Parathyroid adenoma (tissue), 2 donors: ENCODE measurements at regions not wholly inside any gene's neighbourhood (a gene's known extent, or its start where the extent isn't known, plus 50 kb on each side); places are given as distances from the start of the nearest gene placed in this dataset.

Experiments used
- H2AFZ ChIP-seq: fragments of 300-600 bp; sonication (generic); one replicate; pipeline ENCODE4 v1.7.0; 2017; ENCODE audit warnings: antibody characterized with exemption, mild to moderate bottlenecking
- H3K27ac ChIP-seq: fragments of 300-600 bp; sonication (generic); one replicate; pipeline ENCODE4 v1.7.0; 2017
- H3K27me3 ChIP-seq: fragments of 300-600 bp; sonication (generic); one replicate; pipeline ENCODE4 v1.7.0; 2017; ENCODE audit warnings: low read length; ENCODE audit not compliant: control insufficient read depth, insufficient read depth
- H3K36me3 ChIP-seq: fragments of 300-600 bp; sonication (generic); one replicate; pipeline ENCODE4 v1.7.0; 2017; ENCODE audit warnings: low read length; ENCODE audit not compliant: control insufficient read depth, insufficient read depth
- H3K4me1 ChIP-seq: fragments of 300-600 bp; sonication (generic); one replicate; pipeline ENCODE4 v1.7.0; 2017; ENCODE audit warnings: control low read depth
- H3K4me2 ChIP-seq: fragments of 300-600 bp; sonication (generic); one replicate; pipeline ENCODE4 v1.7.0; 2017; ENCODE audit warnings: low read length
- H3K4me3 ChIP-seq: fragments of 300-600 bp; sonication (generic); one replicate; pipeline ENCODE4 v1.7.0; 2017; ENCODE audit warnings: low read depth, low read length
- H3K79me2 ChIP-seq: fragments of 300-600 bp; sonication (generic); one replicate; pipeline ENCODE4 v1.7.0; 2017; ENCODE audit warnings: control low read depth
- H3K9ac ChIP-seq: fragments of 300-600 bp; sonication (generic); one replicate; pipeline ENCODE4 v1.7.0; 2017; ENCODE audit warnings: mild to moderate bottlenecking
- H3K9me3 ChIP-seq: fragments of 300-600 bp; sonication (generic); one replicate; pipeline ENCODE4 v1.7.0; 2017; ENCODE audit warnings: low read length; ENCODE audit not compliant: control insufficient read depth
- CTCF ChIP-seq: fragments of 300-600 bp; sonication (generic); IDR thresholded peaks from one replicate; pipeline ENCODE4 v1.7.0; 2017; ENCODE audit warnings: antibody characterized with exemption, mild to moderate bottlenecking
- donor health status: primary hyperparathyroidism.

- Histone ChIP-seq H3K27ac (no peak overlapping the region), H3K9me3 (no peaks in the 10 kb centered on the region)
Measured at GRCh38 chr21:15441060-15441493, 288.7 kb upstream of the USP25 start.

DNA sequence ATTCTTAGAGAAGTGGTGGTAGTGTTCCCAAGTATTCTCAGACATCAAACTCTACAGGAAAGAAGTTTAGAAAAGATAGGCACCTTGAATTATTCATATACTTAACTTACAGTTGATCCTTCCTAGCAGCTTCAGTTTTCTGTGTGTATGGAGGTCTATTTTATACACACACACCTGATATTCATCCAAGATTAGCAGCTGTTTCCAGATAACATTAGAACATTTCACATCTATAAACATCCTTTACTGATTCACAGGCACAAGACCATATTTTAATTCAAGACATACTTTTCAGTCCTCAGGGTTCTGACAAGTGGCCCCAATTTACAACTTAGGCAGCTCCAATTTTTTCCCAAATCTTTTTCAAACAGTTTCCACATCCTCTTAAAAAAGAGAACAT lies 287.8 kb upstream of the USP25 start:
- H3K4me3 ChIP-seq = no peak overlapping the region
- H3K4me1 ChIP-seq = no peaks in the 10 kb centered on the region
- H3K9ac ChIP-seq = no peak overlapping the region
- no peaks in the 10 kb centered on the region for H3K79me2 ChIP-seq
- no peak overlapping the region for H3K27ac ChIP-seq
- no peaks in the 10 kb centered on the region for H3K27me3 ChIP-seq
- no peaks in the 10 kb centered on the region for H3K36me3 ChIP-seq
- no peak overlapping the region for H2AFZ ChIP-seq
- no peaks in the 10 kb centered on the region for H3K9me3 ChIP-seq
- no peak for TF ChIP-seq CTCF
- no peak overlapping the region for H3K4me2 ChIP-seq

More at GRCh38 chr21:15441060-15441493, 288.7 kb upstream of the USP25 start:
- Histone ChIP-seq H3K9ac (no peak overlapping the region), H3K36me3 (no peaks in the 10 kb centered on the region), H3K4me2 (no peak overlapping the region), H3K79me2 (no peaks in the 10 kb centered on the region), H2AFZ (no peak overlapping the region), H3K27me3 (no peaks in the 10 kb centered on the region), H3K4me3 (no peak overlapping the region), H3K4me1 (no peaks in the 10 kb centered on the region)
- TF ChIP-seq CTCF = no peak

DNA sequence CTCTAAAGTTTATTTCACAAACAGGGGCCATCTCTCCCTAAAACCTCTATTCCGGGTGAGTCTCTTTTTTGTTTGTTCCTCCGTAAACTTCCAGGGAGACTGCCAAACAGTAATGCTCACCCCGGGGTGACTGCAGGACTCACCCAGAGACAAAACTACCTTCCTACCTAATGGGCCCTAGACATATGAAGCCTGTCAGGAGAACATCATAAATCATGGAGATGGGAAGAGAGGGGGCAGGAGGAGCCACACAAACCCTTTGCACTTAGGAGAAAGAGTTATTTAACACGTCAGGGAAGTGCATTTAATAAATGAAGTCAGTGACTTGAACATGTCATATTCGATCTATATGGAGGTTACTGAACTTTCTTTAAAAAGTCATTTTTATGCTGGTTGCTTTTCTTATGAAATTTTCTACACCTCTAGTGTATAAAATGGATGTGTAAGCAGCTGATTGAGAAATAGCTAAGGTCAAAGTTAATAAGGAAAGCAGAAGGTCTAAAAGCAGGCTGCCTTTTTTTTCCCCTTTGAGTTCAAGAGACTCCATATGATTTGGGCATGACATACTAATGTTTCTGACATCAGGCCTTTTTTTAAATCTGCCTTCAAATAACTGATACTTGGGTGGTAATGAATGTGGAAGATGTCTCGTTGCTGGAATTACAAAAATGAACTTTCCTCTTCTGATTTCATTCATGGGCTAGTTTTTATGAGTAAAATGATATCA lies 286.9 kb upstream of the USP25 start:
- no peak for TF ChIP-seq CTCF
- no peak overlapping the region for H3K4me2 ChIP-seq
- no peaks in the 10 kb centered on the region for H3K79me2 ChIP-seq
- no peaks in the 10 kb centered on the region for H3K4me1 ChIP-seq
- no peak overlapping the region for H3K9ac ChIP-seq
- no peaks in the 10 kb centered on the region for H3K9me3 ChIP-seq
- no peak overlapping the region for H2AFZ ChIP-seq
- H3K27ac ChIP-seq = no peak overlapping the region
- H3K27me3 ChIP-seq = no peaks in the 10 kb centered on the region
- no peak overlapping the region for H3K4me3 ChIP-seq
- H3K36me3 ChIP-seq = no peaks in the 10 kb centered on the region

DNA sequence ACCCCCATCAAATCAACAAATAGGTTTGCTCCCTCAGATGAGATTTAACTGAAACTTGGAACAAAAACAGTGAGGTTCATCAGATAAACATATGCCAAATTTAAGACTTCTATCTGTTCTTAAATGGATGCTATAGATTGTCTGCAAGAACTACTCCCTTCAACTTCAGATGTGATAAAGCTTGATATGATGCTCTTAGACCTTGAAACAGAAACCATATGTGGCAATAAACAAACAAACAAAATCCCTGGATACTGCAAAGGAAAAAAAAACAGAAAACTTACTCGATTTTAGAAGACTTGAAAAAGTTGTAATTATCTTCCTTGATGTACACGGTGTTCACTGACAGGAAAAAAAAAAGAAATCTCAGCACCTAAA lies 286.1 kb upstream of the USP25 start:
- H3K4me3 ChIP-seq = no peak overlapping the region
- no peak for TF ChIP-seq CTCF

More for the DNA sequence above, 286.1 kb upstream of the USP25 start:
- Histone ChIP-seq H3K9ac (no peak overlapping the region), H3K4me1 (no peaks in the 10 kb centered on the region), H2AFZ (no peak overlapping the region), H3K36me3 (no peaks in the 10 kb centered on the region), H3K79me2 (no peaks in the 10 kb centered on the region), H3K27me3 (no peaks in the 10 kb centered on the region), H3K9me3 (no peaks in the 10 kb centered on the region), H3K4me2 (no peak overlapping the region), H3K27ac (no peak overlapping the region)
